ENCODE measurements at regions not wholly inside any gene's neighbourhood (a gene's known extent, or its start where the extent isn't known, plus 50 kb on each side); places are given as distances from the start of the nearest gene placed in this dataset.

DNA sequence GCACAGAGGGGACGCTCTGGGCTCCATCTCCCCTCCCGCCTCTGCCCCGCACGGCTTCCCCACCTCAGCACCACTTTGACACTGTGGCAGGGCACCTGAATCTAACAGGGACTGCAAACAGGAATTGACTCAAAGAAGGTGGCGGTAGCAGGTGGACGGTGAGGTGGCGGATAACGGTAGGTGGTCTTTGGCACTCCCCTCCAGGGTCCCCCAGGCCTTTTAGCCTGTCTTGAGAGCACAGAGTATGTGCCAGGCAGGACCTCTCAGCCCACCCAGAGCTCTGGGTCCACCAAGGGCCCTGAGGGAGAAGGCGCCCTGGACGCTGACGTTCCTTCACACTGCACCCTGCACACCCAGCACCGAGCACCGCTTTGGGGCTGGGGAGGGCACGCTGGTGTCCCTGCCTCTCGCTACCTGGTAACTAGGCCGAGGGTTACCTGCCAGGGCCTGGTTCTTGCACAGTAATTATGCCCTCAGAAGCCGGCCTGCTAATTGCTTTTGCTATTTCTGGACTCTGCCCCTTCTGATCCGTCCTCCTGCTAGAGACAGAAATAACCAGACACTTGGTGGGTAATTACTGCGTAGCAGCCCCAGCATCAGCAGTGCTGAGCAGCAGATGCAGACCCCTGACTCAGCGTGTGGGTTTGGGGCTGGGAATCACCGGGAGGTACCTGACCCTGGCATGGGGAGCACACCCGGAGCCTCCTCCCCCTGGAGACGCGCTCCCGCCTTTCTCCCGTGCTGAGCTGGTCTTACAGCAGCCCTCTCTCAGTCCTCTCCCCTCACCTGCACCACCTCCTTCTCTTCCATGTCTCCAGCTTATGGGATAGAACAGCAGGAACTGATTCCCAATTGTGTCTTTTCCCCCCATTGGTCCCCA, 103.3 kb upstream of the B3GAT1 start:
- TF ChIP-seq, protein P1, sequence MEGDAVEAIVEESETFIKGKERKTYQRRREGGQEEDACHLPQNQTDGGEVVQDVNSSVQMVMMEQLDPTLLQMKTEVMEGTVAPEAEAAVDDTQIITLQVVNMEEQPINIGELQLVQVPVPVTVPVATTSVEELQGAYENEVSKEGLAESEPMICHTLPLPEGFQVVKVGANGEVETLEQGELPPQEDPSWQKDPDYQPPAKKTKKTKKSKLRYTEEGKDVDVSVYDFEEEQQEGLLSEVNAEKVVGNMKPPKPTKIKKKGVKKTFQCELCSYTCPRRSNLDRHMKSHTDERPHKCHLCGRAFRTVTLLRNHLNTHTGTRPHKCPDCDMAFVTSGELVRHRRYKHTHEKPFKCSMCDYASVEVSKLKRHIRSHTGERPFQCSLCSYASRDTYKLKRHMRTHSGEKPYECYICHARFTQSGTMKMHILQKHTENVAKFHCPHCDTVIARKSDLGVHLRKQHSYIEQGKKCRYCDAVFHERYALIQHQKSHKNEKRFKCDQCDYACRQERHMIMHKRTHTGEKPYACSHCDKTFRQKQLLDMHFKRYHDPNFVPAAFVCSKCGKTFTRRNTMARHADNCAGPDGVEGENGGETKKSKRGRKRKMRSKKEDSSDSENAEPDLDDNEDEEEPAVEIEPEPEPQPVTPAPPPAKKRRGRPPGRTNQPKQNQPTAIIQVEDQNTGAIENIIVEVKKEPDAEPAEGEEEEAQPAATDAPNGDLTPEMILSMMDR (IDR thresholded peaks at IDR 0.05), result no peak
- TF ChIP-seq EP300 (IDR thresholded peaks at IDR 0.05), result no peak
